B cell (primary cell): ENCODE measurements at regions not wholly inside any gene's neighbourhood (a gene's known extent, or its start where the extent isn't known, plus 50 kb on each side); places are given as distances from the start of the nearest gene placed in this dataset.
"Not testable (repeated sequence)": the region's sequence is repeated elsewhere in the genome, so short reads cannot be mapped to it uniquely, and the experiment has no call there.

Source experiments
- CTCF ChIP-seq: fragments of 200-600 bp; IDR thresholded peaks from one replicate; pipeline ENCODE4 v1.8.0; 2022; ENCODE audit warnings: antibody characterized with exemption, mild to moderate bottlenecking
- EZH2 ChIP-seq: IDR thresholded peaks from 2 replicates; pipeline ENCODE4 v1.6.1; 2012; ENCODE audit warnings: borderline replicate concordance, low read depth, mild to moderate bottlenecking, moderate library complexity, low read length; ENCODE audit not compliant: insufficient read depth, poor library complexity, severe bottlenecking

- not testable (repeated sequence) for TF ChIP-seq CTCF, EZH2
These were observed 57.8 kb downstream of the NPIPB11 start for GRCh38 chr16:29348748-29349147.
